ENCODE measurements at regions not wholly inside any gene's neighbourhood (a gene's known extent, or its start where the extent isn't known, plus 50 kb on each side); places are given as distances from the start of the nearest gene placed in this dataset.

DNA sequence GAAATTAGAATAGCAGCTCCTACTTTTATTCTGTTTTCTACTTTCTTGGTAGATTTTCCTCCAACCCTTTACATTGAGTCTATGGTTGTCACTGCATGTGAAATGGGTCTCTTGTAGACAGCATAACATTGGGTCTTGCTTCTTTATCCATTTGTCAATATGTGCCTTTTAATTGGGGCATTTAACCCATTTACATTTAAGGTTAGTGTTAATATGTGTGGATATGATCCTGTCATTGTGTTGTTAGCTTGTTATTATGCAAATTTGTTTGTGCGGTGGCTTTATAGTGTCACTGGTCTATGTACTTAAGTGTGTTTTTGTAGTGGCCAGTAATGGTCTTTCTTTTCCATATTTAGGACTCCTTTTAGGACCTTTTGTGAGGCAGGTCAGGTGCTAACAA lies 276.9 kb upstream of the SPHKAP start:
- Histone ChIP-seq H3K36me3 (no peaks in the 10 kb centered on the region), H3K4me1 (no peaks in the 10 kb centered on the region), H3K27ac (no peak overlapping the region), H3K4me3 (no peak overlapping the region), H3K9me3 (peaks cover 17% of the 10 kb centered on the region), H3K27me3 (no peaks in the 10 kb centered on the region)
- intact Hi-C loops (cut with DNase I), result no loop called here
- TF ChIP-seq, protein P1, sequence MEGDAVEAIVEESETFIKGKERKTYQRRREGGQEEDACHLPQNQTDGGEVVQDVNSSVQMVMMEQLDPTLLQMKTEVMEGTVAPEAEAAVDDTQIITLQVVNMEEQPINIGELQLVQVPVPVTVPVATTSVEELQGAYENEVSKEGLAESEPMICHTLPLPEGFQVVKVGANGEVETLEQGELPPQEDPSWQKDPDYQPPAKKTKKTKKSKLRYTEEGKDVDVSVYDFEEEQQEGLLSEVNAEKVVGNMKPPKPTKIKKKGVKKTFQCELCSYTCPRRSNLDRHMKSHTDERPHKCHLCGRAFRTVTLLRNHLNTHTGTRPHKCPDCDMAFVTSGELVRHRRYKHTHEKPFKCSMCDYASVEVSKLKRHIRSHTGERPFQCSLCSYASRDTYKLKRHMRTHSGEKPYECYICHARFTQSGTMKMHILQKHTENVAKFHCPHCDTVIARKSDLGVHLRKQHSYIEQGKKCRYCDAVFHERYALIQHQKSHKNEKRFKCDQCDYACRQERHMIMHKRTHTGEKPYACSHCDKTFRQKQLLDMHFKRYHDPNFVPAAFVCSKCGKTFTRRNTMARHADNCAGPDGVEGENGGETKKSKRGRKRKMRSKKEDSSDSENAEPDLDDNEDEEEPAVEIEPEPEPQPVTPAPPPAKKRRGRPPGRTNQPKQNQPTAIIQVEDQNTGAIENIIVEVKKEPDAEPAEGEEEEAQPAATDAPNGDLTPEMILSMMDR (IDR thresholded peaks at IDR 0.05), result no peak
- ATAC-seq (no peak), DNase-seq (no peak)

DNA sequence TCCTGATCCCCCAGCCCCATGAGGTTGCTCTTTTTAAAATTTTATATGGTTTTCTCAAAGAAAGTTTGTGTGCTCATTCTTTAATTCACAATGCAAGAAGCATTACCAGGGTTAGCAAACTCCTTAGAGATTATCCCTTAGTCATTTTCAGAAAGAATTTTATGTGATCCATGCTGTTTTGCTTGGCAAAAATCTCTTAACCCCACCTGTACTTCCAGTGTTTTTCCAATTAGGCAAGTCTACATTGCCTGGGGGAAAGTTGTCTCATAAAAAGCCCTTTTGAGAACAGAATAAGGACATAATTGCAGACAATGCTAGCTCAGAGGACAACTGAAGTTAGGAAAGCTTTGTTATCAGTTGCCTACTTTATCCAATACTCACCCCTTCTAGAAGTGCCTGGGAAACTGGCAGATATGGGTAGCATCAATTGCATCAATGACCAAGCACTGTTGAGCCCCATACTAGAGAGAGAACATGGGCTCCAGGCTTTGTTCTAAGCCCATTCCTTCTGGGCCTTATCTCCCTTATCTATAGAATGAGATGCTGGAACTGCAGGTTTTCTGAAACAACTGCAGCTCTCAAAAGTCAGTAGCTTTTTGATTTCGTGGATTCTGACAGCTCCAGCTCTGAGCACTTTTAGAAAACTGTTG lies 265.9 kb upstream of the SPHKAP start:
- intact Hi-C loops (cut with DNase I), result no loop called here
- no peaks in the 10 kb centered on the region for H3K9me3 ChIP-seq
- H3K27me3 ChIP-seq, result no peaks in the 10 kb centered on the region
- TF ChIP-seq, protein P1 (IDR thresholded peaks at IDR 0.05), result no peak
- ATAC-seq (no peak), DNase-seq (no peak)
- no peak overlapping the region for H3K27ac ChIP-seq
- no peaks in the 10 kb centered on the region for H3K36me3 ChIP-seq
- H3K4me1 ChIP-seq, result no peaks in the 10 kb centered on the region
- no peak overlapping the region for H3K4me3 ChIP-seq

DNA sequence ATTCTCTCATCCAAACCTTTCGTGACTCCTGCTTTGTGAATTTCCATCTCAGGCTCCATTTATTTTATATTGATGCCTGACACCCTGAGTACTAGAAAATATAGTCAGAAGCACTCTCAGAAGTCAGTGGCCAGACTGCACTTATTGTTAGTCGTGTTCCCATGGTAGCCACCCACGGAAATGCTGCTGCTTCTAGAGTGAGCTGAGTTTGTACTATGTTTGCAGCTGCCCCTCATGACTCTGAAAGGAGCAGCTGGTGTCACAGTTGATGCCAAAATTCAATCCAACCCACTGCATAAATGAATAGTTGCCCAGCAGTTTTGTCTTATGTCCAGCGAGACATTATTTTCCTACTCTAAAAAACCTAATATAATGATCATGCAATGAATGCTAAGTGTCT lies 265.2 kb upstream of the SPHKAP start:
- ATAC-seq (no peak), DNase-seq (no peak)
- Histone ChIP-seq H3K27ac (no peak overlapping the region), H3K36me3 (no peaks in the 10 kb centered on the region), H3K4me1 (no peaks in the 10 kb centered on the region), H3K9me3 (no peaks in the 10 kb centered on the region), H3K4me3 (no peak overlapping the region), H3K27me3 (no peaks in the 10 kb centered on the region)
- intact Hi-C loops (cut with DNase I), result no loop called here
- TF ChIP-seq, protein P1 (IDR thresholded peaks at IDR 0.05), result no peak

DNA sequence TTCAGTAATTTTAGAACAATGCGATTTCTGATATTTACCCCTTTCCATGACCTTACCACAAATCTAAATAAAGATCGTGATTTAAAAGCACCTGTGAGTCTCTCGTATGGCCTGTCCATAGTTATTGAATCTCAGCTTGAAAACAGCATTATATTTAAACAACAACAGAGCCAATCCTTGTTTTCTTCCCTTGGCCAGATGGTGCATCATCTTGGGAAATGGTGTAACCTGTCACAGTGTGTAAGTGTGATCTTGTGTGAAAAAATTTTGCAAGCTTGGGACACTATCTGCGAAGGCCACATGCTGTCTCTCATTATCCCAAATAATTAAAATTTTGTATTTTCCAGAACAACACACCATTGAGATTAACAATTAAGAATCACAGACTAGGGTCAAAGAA lies 262.7 kb upstream of the SPHKAP start:
- no peak overlapping the region for H3K4me3 ChIP-seq
- no peaks in the 10 kb centered on the region for H3K36me3 ChIP-seq
- TF ChIP-seq, protein P1 (IDR thresholded peaks at IDR 0.05), result no peak
- no peaks in the 10 kb centered on the region for H3K27me3 ChIP-seq
- DNase-seq (no peak), ATAC-seq (no peak)
- H3K9me3 ChIP-seq, result no peaks in the 10 kb centered on the region
- H3K4me1 ChIP-seq, result no peaks in the 10 kb centered on the region
- H3K27ac ChIP-seq, result no peak overlapping the region
- intact Hi-C loops (cut with DNase I), result no loop called here

DNA sequence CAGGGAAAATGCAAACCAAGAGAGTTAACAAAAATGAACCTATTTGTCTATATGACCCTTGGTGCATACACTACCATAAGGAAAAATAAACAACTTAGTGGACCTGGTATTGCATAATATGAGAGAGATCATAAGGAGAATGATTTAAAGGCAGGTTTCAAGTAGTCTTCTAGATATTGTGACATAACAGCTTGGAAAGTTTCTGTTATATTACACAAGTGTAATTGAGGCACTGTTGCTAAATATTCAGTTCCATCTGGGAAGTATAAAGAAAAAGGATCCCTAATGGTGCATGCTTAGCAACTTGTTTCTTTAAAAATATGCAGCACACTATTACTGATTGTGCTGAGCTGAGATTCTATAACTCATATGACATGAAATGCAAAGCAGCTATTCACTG lies 252.2 kb upstream of the SPHKAP start:
- Histone ChIP-seq H3K27ac (no peak overlapping the region), H3K27me3 (no peaks in the 10 kb centered on the region), H3K9me3 (no peaks in the 10 kb centered on the region), H3K4me3 (no peak overlapping the region), H3K36me3 (no peaks in the 10 kb centered on the region), H3K4me1 (no peaks in the 10 kb centered on the region)
- intact Hi-C loops (cut with DNase I), result no loop called here
- ATAC-seq (no peak), DNase-seq (no peak)
- TF ChIP-seq, protein P1 (IDR thresholded peaks at IDR 0.05), result no peak

DNA sequence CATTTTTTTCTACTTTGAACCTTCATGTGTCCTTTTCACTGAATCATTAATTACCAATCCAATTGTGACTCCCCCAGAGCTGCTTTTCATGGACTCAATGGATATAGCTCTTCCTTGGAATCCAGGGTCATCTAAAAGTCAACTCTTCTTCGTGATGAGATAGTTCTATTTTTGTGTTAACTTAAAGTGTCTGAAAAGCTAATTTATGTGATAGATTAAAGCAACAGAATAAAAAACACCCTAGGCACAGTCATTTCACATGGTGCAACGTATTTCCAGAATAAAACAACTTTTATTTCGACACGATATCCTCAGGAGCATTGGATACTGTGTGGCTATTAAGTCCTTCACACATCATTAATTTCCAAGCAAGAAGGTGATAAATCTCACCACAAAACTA lies 250.6 kb upstream of the SPHKAP start:
- no peaks in the 10 kb centered on the region for H3K4me1 ChIP-seq
- H3K4me3 ChIP-seq, result no peak overlapping the region
- ATAC-seq (no peak), DNase-seq (no peak)
- TF ChIP-seq, protein P1 (IDR thresholded peaks at IDR 0.05), result no peak
- no peaks in the 10 kb centered on the region for H3K36me3 ChIP-seq
- H3K27ac ChIP-seq, result no peak overlapping the region
- H3K9me3 ChIP-seq, result peaks cover 6% of the 10 kb centered on the region
- H3K27me3 ChIP-seq, result no peaks in the 10 kb centered on the region
- intact Hi-C loops (cut with DNase I), result no loop called here

Measured in upper lobe of right lung (tissue), 1 donor.